Heart left ventricle (tissue), 16 donors: ENCODE measurements at regions not wholly inside any gene's neighbourhood (a gene's known extent, or its start where the extent isn't known, plus 50 kb on each side); places are given as distances from the start of the nearest gene placed in this dataset.

Experiments used
- ATAC-seq, 4 donors: fragments of 200-7000 bp; cut with Tn5 transposase; one replicate each; pipeline ENCODE4 v1.9.1; 2020 to 2022; ENCODE audit warnings: moderate library complexity in 4 of 4, mild to moderate bottlenecking in 3 of 4, moderate number of reproducible peaks in 1 of 4
- DNase-seq, 5 donors: peaks; one replicate each; pipeline ENCODE4 v3.0.0-alpha.2; 2020
- H3K27ac ChIP-seq, 12 donors: fragments of 200-600 bp; sonication (generic) in 4 of 12; one replicate each; pipeline versions ENCODE4 v1.5.0 to v1.8.0; 2016 to 2022; ENCODE audit warnings: mild to moderate bottlenecking in 2 of 12
- H3K27me3 ChIP-seq, 9 donors: fragments of 200-600 bp; sonication (generic) in 2 of 9; one replicate each; pipeline versions ENCODE4 v1.5.1 to v1.8.0; 2016 to 2022; ENCODE audit warnings: mild to moderate bottlenecking in 3 of 9
- H3K36me3 ChIP-seq, 9 donors: fragments of 200-600 bp; sonication (generic) in 2 of 9; one replicate each; pipeline versions ENCODE4 v1.5.0 to v1.8.0; 2018 to 2022; ENCODE audit warnings: mild to moderate bottlenecking in 2 of 9
- H3K4me1 ChIP-seq, 12 donors: fragments of 200-600 bp; sonication (generic) in 4 of 12; one replicate each; pipeline versions ENCODE4 v1.5.0 to v1.8.0; 2016 to 2022; ENCODE audit warnings: mild to moderate bottlenecking in 3 of 12
- H3K4me3 ChIP-seq, 12 donors: fragments of 200-600 bp; sonication (generic) in 4 of 12; one replicate each; pipeline versions ENCODE4 v1.5.0 to v1.8.0; 2017 to 2022; ENCODE audit warnings: mild to moderate bottlenecking in 9 of 12, moderate library complexity in 4 of 12
- H3K9me3 ChIP-seq, 12 donors: fragments of 200-600 bp; sonication (generic) in 4 of 12; one replicate each; pipeline versions ENCODE4 v1.5.0 to v1.8.0; 2016 to 2022; ENCODE audit warnings: mild to moderate bottlenecking in 1 of 12
- POLR2A ChIP-seq, 2 donors: fragments of 450-650 bp; IDR thresholded peaks; one replicate each; pipeline ENCODE4 v1.6.1; 2017; ENCODE audit warnings: antibody characterized with exemption in 2 of 2, mild to moderate bottlenecking in 2 of 2, moderate library complexity in 2 of 2
- WGBS, 4 donors: extraction: QIAGEN DNeasy Blood & Tissue Kit in 2 of 4; methylation state at CpG; one replicate each; pipeline versions ENCODE4 v1.1.5 to v1.1.7; 2013 to 2018; 5-methylcytosine and 5-hydroxymethylcytosine counted together
- intact Hi-C, 10 donors: fragments of 100-400 bp; cut with DNase I; formaldehyde crosslinking; loops; one replicate each; pipeline versions ENCODE4 v1.11.1 to v1.14.2; 2022
- TF ChIP-seq, protein P1 (sequence below), 12 donors: fragments of 200-600 bp; sonication (generic) in 4 of 12; IDR thresholded peaks; one replicate each; pipeline versions ENCODE4 v1.5.0 to v1.8.0; 2018 to 2022; ENCODE audit warnings: antibody characterized with exemption in 12 of 12, mild to moderate bottlenecking in 5 of 12
- donor health status: ischemic (EF 13 %, LVEDD 7.1; RV severe dilation, severe dysfunction).
- donor health status: healthy with polysubstance abuse.
- donor health status: DM: no; HTN: yes; CAD: no.
- donor health status: DM: no; HTN: no; CAD: no.
- donor health status: ischemic (EF 25% LVEDD 6.9; RV normal size, moderate dysfunction).
- donor health status: ischemic (EF 25% LVEDD 5.7; RV mildly dilated, moderate dysfunction).
- donor health status: healthy.
- donor health status: DM: yes; HTN: yes; CAD: no.
- donor health status: ischemic (EF 35%, LVEDD 5.7; RV mildly dilated, moderate dysfunction).
- donor health status: nonischemic (EF 11% LVEDD 7.7; RV severe dilation, severe dysfunction).
- donor health status: DM: yes; HTN: yes; CAD: no.
- donor health status: PGD.
- donor health status: ischemic (EF 29% LVEDD 5.4; RV normal size, mild dysfunction).
- donor health status: nonischemic (EF 23%, LVEDD 6.1; RV moderate dilation, normal function).

GRCh38 chr15:37377428-37377827 lies 277.1 kb upstream of the MEIS2 start:
- Histone ChIP-seq H3K4me3 (no peak overlapping the region), H3K9me3 (peaks cover 0 to 6% (median 0%) of the 10 kb centered on the region in 12 donors), H3K27me3 (no peaks in the 10 kb centered on the region), H3K27ac (no peak overlapping the region), H3K4me1 (no peaks in the 10 kb centered on the region), H3K36me3 (no peaks in the 10 kb centered on the region)
- ATAC-seq (no peak), DNase-seq (no peak)
- WGBS, 4 donors = 77 to 88% (median 85%) methylated on average over 2 of the region's 2 CpGs
- TF ChIP-seq, protein P1, sequence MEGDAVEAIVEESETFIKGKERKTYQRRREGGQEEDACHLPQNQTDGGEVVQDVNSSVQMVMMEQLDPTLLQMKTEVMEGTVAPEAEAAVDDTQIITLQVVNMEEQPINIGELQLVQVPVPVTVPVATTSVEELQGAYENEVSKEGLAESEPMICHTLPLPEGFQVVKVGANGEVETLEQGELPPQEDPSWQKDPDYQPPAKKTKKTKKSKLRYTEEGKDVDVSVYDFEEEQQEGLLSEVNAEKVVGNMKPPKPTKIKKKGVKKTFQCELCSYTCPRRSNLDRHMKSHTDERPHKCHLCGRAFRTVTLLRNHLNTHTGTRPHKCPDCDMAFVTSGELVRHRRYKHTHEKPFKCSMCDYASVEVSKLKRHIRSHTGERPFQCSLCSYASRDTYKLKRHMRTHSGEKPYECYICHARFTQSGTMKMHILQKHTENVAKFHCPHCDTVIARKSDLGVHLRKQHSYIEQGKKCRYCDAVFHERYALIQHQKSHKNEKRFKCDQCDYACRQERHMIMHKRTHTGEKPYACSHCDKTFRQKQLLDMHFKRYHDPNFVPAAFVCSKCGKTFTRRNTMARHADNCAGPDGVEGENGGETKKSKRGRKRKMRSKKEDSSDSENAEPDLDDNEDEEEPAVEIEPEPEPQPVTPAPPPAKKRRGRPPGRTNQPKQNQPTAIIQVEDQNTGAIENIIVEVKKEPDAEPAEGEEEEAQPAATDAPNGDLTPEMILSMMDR (IDR thresholded peaks at IDR 0.05) = no peak
- no peak for TF ChIP-seq POLR2A (IDR thresholded peaks at IDR 0.05)
- intact Hi-C loops = no loop called here

DNA sequence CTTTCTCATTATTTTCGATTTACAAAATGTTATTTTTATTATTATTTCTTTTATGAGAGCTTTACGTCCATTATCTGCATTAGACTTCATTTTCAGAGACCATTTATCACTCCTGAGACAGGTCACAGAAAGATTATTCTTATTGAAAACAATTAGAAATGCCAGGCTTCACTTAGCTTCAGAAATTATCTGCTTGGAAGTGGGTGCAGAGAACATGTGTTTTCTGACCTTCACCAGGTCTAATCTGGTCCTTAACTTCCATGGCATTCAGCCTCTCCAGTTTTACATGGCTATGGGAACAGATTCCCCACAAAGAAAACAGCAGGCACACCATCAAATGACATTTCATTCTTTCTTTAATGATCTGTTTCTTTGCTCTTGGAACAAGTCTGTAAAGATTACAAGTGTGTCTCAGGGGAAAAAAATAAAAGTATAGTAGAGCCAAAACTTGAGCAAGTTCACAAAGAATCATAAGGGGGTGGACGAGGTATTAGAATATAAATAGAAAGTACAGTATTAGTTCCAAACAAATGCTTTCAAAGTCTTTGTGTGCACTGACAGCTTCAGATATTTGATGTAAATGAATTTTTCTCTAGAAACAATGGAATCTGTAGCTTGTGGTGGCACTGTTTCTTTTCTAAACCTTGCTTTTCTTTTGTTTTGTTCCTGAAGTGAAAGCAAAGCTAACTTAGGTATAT lies 294.2 kb upstream of the MEIS2 start:
- intact Hi-C loops = no loop called here
- no peak for DNase-seq
- Histone ChIP-seq H3K9me3 (peaks cover 0 to 24% (median 2%) of the 10 kb centered on the region in 12 donors), H3K4me1 (peaks cover 0 to 9% (median 0%) of the 10 kb centered on the region in 12 donors), H3K36me3 (no peaks in the 10 kb centered on the region), H3K27ac (no peak overlapping the region), H3K27me3 (no peaks in the 10 kb centered on the region), H3K4me3 (no peak overlapping the region)
- TF ChIP-seq, protein P1 (IDR thresholded peaks at IDR 0.05) = no peak
- no peak for TF ChIP-seq POLR2A (IDR thresholded peaks at IDR 0.05)
- peak in 1 of 4 donors; percentile 58 for ATAC-seq
- 23 to 29% (median 27%) methylated on average over 3 of the region's 3 CpGs for WGBS, 4 donors

DNA sequence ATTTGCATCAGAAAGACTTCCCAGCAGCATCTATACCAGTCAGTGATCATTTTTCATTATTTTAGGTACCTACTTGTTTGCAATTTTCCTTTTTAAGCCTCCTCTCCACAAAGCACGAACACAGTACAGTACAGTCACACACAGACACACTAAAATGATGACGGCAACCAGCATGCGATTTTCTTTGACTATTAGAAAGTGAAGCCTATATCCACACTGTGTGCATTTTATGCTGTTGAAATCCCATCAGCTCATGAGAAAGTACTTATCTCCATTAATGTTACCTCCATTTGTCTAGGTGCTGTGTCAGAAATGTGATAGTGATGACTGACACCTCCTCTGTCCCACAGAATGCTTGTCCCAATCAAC lies 294.7 kb upstream of the MEIS2 start:
- no peak overlapping the region for H3K4me3 ChIP-seq
- no peaks in the 10 kb centered on the region for H3K27me3 ChIP-seq
- intact Hi-C loops = no loop called here
- peaks cover 0 to 19% (median 0%) of the 10 kb centered on the region in 12 donors for H3K9me3 ChIP-seq
- WGBS, 4 donors = 78 to 86% (median 86%) methylated on average over 3 of the region's 3 CpGs
- H3K4me1 ChIP-seq = peaks cover 0 to 9% (median 0%) of the 10 kb centered on the region in 12 donors
- ATAC-seq (no peak), DNase-seq (no peak)
- H3K36me3 ChIP-seq = no peaks in the 10 kb centered on the region
- TF ChIP-seq, protein P1 (IDR thresholded peaks at IDR 0.05) = no peak
- TF ChIP-seq POLR2A (IDR thresholded peaks at IDR 0.05) = no peak
- H3K27ac ChIP-seq = no peak overlapping the region

GRCh38 chr15:37397266-37398022 lies 297.1 kb upstream of the MEIS2 start:
- TF ChIP-seq, protein P1 (IDR thresholded peaks at IDR 0.05) = no peak
- no peak for TF ChIP-seq POLR2A (IDR thresholded peaks at IDR 0.05)
- ATAC-seq (no peak), DNase-seq (no peak)
- Histone ChIP-seq H3K27me3 (no peaks in the 10 kb centered on the region), H3K36me3 (no peaks in the 10 kb centered on the region), H3K4me1 (peaks cover 0 to 9% (median 0%) of the 10 kb centered on the region in 12 donors), H3K4me3 (no peak overlapping the region), H3K9me3 (peaks cover 0 to 11% (median 0%) of the 10 kb centered on the region in 12 donors), H3K27ac (no peak overlapping the region)
- 55 to 68% (median 68%) methylated on average over 3 of the region's 3 CpGs for WGBS, 4 donors
- intact Hi-C loops = loop anchor here in 1 of 10 donors (1.0 kb wide), 1 partner anchor 18 kb away; no protein-coding TSS in a partner anchor
